ENCODE measurements at regions not wholly inside any gene's neighbourhood (a gene's known extent, or its start where the extent isn't known, plus 50 kb on each side); places are given as distances from the start of the nearest gene placed in this dataset.
"Not testable (repeated sequence)": the region's sequence is repeated elsewhere in the genome, so short reads cannot be mapped to it uniquely, and the experiment has no call there.

DNA sequence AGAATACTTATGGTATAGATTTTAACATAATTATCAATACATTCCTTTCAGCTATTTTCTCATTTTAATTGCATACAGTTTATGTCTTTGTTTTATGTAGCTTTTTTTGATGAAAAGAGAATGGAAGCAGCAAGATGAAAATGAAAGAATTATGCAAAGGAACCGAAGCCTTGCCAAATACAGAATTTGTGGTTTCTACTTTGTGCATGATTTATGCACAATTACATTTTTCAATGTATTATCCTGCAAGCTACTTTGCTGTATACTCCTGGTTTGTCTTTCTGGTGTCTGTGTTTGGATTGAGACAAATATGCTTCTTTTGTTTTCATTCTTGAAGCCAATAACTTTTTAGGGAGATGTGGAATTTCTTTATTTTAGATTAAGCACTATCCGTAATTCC is 1642.6 kb upstream of the CELF4 start:
- no peak for DNase-seq

DNA sequence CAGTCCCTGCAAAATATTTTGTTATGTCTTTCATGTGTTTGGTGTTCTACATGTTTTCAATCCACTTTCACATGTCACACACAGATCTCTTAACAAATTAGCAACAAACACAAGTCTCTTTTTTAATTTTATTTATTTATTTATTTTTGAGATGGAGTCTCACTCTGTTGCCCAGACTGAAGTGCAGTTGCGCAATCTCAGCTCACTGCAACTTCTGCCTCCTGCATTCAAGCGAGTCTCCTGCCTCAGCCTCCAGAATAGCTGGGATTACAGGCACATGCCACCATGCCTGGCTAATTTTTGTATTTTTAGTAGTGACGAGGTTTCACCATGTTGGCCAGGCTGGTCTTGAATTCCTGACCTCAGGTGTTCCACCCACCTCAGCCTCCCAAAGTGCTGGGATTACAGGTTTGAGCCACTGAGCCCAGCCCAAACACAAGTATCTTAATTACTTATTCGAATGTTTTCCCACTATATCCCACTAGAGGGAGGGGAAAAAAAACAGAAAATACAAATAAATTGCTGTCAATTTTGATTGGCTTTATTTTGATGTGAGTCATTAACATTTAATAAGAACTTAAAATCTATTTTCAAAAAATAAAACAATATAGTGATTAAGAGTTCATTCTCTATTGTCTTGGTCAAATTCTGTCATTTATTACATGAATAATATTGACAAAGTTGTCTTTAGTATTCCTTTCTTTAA is 1641.0 kb upstream of the CELF4 start:
- not testable (repeated sequence) for DNase-seq

DNA sequence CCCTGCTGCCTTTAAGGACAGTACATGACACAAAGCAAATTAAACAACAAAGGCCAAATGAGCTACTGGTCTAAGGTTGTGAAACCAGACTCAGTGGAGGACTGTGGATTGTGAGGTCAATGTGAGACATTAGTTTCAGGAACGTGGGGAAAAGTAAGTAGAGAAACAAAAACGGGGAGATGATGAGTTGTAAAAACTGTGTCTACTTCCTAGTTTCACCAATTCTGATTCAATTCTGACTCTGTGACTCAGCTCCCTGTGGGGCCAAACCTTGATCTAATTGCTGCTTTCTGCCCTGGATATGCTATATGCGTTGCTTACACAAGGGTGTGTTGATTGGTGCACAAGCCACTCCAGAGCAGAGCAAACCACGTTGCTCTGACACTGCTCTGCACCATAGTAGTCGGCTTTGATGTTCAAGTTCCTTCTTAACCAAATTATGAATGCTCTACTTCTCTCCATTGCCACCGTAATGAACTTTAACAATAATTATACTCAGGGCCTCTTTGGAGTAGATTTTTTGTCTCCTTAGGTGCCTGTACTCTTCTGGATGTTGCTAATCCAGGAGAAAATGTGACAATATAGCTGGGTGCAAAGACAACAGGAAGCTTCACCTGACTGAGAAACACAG is 1640.1 kb upstream of the CELF4 start:
- DNase-seq, result no peak

DNA sequence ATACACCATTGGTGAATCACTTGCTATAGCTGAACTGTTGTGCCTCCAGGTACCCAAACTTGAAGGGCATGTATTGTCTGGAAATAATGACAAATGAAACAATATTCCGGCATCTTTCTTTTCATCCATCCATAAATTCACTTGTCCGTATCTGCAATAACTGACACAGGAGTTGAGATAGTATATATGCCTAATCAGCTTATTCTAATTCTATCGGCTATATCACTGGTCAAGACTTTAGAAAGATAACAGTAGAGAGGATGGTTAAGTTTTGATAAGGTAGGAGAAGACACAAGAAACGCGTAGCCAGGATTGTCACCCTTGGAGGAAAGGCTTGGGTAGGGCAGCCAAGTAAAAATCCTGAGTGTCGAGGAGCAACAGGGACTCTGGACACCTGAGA is 1634.6 kb upstream of the CELF4 start:
- DNase-seq, result no peak

DNA sequence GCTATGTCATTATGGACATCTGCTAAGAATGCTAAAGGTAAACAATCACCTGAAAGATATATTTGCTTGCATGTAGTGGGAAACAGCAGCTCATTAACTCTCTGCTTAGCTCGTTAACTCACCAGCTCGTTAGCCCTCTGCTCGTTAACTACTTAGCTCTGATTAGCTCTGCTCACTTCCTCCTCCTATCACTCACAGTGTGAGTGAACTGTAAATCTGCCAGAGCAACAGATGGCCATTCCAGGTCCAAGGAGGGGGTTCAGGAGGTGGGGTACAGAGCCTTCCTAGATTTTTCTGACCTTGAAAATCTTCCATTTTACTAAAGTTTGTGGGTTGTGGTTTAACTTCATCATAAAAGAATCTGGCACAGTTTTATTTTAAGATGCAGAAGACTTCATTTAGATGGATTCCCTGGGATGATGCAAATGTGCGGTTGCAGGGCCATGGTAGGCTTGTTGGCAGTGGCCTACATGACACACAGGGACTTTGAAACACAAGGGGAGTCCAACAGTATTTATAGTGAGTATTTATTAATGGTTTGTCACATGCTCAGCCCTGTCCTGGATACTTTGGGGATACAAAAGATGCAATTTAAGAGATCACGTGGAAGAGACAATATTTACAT is 1633.7 kb upstream of the CELF4 start:
- DNase-seq, result no peak

DNA sequence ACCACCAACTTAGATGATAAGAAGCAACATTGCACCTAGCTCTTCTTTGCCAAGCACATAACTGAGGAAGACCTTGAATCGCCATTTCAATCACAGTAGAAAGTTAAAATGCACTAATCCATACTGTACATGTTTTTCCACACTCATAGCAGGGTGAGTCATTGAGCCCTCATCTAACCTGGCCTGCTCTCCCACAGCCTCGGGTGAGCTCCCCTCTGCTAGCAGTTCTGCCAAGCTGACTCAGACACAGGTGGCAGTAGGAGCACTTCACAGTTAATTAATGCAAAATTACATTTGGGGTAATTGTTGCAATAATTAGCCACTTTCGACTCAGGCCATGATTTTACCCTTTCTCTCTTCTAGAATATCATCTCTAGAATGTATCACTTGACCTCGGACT is 1632.8 kb upstream of the CELF4 start:
- DNase-seq, result peak; percentile 15

DNA sequence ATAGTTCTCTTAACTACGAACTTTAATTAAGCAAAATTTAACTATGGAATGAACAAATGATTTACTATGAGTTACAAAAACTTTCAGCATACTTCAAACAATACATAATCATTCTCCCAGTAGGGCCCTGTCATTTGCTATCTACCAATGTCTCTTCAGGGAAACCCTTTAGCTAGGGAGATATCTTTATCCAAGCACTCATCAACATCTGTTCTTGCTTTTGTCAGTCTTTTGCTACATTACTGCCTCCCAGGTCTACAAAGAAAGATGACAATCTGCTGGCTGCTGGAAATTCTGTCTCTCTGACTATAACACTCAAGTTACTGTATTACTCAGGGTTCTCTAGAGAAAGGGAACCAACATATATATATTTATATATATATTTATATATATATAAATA is 1626.3 kb upstream of the CELF4 start:
- DNase-seq, result no peak

DNA sequence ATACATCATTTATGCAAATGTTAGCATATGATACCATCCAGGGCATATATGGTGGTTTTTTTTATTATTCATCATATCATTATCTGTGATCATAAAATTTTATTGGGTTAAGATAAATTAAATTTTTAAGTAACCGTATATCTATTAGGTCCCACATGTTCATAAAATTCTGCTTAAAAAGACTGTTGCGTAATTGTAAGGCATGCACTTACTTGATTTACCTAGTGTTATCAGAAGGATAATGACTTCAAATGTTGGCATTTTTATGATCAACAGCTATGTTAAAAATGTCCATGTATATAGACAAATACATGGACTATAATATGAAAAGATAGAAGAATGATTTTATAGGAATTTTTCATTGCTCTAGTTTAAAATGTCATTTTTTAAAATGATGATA is 1625.5 kb upstream of the CELF4 start:
- no peak for DNase-seq

DNA sequence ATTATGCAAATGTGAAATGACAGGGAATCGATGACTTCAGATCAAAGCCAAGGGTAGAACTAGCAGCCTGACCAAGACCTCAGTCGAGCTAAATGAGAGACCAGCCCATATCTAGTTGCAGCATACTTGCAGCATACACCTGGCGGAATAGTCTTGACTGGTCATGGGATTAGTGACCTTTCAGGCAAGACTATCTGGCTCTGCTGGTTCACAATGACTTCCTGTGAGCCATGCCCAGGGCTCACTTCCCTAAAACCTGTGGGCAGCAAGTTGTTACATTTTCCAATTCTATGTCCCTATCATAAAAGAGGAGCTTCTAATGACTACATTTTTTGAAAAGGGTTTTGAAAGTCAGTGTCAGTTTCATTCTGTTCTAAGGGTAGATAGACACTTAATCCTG is 1624.9 kb upstream of the CELF4 start:
- no peak for DNase-seq

DNA sequence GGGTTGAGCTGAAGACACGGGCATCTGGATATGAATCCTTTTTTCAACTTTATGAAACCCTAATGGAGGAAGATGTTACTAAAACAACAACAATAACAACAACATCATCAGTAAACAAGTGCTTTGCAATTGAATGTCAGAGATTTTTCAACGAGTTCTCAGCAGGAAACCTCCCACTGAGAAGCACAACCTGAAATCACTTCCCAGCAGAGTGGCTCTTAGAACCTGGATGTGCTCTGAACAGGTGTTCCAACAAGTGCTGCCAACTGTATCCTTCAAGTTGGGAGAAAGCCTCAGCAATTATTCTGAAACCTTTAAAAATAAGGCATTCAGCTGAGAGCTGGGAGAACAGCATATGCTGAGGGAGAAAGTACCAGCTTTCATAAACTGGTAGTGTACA is 1622.7 kb upstream of the CELF4 start:
- DNase-seq, result peak; percentile 47

DNA sequence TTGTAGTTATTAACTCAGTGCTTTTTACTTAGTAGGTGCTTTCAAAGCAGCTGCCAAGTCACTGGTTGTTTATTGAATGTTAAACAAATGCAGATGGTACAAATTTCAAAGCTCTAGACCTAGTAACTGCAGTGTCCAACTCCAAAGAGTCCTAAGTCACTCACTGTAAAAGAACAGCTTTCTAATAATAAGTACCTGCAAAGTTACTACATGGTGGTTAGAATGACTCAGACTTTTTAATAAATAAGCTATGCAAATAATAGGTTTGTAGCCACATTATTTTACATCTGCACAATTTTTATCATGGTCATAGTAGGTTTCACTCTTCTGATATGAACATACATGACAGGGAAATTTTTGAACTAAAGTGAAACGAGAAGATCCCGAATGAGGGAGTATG is 1620.4 kb upstream of the CELF4 start:
- no peak for DNase-seq

DNA sequence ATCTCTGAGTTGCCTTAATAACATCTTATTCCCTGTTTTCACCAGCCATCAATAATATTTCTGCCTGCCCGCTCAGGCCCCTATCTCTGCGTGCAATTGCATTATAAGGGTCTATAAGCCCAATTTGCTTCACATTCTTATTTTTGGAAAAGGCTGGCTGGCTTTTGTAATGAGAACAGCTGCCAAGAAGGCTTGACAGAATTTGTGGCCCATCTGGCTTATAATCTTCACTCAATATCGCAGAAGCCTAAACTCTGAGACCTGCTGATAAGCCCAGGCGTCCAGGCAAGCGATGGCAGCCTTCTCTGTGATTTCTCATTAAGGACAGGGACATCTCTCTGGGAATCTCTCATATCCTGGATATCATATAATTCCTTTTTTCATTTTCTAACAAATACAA is 1618.6 kb upstream of the CELF4 start:
- DNase-seq, result no peak

DNA sequence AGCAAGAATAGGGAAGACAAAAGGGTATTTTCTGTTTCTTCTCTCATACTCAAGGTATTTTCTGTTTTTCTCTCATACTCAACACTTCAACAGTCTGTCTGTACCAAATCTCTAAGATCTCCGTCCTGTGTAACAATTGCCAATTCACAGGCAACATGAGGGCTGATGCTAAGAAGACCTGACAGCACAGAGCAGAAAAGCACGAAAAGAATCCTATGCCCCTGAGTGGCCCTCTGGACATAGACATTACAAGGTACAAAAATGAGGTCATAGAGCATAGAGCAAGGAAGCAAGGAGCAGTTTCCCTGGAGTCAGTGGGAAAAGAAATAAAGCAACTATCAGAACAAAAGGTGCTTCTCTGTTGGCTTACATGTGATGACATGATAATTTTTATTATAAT is 1612.6 kb upstream of the CELF4 start:
- DNase-seq, result no peak

DNA sequence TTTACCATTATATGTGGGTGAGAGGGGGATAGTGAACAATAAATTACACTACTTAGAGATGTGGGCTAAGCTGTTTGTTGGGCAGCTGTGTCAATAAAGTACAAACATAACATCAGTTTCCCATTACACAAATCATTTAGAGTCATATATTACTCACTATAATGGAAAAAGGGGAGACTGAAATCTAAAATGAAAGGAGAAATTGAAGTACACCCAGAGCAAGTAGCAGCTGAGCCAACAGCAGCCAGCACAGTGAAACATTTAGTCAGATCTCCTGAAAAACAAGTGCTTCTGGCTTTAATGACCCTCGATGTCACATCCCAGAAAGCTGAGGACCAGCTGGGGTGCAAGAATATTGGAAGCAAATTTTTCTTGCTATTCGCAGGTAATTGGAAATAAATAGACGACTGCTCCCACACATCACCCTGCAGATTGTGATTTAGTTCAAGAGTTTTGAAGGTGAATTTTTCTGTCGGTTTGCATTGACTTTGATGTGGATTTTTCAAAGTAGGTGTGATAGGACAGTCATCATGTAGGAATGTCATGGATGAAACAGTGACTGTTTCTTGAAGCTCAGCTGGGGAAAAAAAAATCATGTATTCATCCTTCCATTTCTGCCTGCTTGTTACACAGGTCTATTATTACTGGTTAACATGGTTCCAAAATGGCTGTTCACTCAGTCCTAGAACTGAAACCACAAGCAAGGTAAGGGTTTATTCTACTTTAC is 1607.3 kb upstream of the CELF4 start:
- peak; percentile 90 for DNase-seq

DNA sequence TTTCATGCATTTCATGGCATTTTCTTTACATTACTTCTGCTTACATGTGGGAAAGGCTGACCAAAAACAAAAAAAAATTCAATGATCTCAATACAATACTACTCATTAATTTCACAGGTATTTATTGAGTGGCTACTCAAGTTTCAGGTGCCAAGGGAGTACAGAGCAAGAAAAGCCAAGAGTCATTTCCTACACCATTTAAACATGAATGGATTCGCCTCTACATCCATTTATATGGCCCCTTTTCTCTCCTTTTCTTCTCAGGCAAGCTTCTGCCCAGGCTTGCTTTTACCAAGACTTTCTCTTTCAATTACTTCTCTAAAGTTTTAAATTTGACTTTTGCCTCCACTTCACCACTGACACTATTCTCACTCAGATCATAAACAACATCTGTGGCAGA is 1603.1 kb upstream of the CELF4 start:
- no peak for DNase-seq

DNA sequence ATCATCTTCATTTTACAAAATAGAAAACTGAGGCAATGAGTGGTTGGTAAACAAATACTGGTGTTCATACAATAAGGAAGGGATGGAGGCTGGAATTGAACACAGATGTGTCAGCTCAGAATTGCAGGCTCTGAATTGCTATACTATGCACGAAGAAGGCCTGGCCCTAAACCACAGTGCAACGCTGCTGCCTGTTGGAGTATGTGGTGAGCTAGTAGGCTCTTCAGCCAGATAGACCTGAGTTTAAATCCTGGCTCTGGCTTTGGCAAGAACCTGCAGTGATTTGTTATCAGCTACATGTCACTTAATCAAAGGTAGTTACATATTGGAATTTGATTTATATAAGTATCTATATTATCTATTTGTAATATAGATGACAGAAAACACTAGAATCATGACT is 1602.4 kb upstream of the CELF4 start:
- DNase-seq, result no peak

DNA sequence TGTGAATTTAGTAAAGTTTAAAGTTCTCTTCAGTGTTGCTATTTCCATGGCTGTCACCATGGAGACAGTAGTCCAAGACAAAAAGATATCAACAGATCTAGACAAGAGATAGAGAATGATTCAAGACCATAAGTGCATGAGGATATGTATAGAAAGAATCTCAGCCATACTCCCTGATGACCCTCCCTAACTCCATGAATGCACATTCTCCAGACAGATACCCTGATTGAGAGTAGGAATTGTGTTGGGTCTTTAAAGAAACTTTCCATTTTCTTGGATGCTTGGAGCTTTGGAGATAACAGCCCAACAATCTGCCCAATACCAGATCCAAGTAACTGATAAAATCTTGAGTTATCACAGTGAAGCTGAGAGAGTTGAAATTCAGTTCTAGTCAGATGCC is 1601.2 kb upstream of the CELF4 start:
- no peak for DNase-seq

DNA sequence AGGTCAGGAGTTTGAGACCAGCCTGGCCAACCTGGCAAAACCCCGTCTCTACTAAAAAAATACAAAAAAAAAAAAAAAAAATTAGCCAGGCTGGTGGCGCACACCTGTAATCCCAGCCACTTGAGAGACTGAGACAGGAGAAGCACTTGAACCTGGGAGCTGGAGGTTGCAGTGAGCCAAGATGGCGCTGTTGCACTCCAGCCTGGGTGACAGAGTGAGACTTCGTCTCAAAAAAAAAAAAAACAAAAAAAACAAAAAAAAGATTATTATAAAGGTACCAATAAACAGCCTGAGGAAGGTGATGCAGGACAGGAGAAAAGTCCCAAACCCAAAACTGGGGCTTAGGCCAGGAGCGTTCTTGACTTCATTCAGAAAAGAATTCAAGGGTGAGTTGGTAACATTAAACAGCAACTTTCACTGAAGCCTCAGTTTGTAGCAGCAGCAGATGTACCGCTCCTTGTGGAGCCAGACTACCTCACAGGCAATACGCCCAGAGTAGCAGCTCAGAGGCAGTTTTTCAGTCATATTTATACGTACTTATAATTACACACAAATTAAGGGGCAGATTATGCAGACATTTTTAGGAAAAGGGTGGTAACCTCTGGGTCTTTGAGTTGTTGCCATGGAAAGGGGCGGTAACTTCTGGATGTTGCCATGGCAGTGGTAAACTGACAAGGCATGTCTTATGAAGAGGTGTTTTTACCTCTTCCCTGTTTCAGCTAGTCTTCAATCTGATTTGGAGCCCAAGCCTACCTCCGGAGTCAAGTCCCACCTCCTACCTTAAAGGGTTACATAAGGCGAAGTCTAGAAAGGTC is 1596.6 kb upstream of the CELF4 start:
- DNase-seq, result no peak

DNA sequence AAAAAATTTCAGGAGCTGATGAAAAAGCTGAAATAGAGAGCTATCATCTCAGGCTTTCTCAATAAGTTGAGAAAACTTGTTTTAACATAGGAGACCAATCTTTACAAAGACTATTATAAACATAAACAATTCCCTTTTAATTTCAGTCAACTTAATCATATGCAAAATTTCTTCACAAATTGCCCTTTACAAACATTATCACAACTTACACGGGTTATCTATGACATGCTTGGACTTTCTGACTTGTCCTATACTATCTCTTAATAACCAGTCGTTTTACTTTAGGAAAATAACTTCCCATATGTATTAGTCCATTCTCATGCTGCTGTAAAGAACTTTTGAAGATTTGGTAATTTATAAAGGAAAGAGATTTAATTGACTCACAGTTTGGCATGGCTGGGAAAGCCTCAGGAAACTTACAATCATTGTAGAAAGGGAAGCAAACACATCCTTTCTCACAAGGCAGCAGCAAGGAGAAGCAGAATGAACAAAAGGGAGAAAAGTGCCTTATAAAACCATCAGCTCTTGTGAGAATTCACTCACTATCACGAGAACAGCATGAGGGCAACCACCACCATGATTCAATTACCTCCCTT is 1583.7 kb upstream of the CELF4 start:
- peak; percentile 17 for DNase-seq

DNA sequence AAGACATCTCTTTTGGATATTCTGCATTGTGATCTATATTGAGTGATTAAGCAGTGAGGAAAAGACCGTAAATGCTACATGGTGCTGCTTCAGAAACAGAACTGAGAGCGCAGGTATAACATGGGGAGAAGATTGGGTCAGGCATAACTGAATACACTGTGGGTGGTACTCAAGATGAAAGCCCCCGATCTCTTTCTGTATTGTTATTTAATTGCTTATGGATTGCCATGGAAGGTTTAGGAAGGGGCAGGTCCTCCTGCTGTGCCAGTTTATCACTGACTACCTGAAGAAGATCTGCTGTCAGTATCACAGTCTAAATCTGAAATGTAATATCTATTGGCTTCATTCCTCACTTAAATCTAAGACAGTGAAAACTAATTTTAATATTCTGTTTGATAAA is 1568.7 kb upstream of the CELF4 start:
- DNase-seq, result no peak

DNA sequence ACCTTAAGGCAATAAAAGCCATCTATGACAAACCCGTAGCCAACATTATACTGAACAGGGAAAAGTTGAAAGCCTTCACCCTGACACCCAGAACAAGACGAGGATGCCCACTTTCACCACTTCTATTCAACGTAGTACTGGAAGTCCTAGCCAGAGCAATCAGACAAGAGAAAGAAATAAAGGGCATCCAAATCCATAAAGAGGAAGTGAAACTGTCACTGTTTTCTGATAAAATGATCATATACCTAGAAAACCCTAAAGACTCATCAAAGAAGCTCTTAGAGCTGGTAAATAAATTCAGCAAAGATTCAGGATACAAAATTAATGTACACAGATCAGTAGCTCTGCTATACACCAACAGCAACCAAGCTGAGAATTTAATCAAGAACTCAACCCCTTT is 1561.9 kb upstream of the CELF4 start:
- DNase-seq, result not testable (repeated sequence)

DNA sequence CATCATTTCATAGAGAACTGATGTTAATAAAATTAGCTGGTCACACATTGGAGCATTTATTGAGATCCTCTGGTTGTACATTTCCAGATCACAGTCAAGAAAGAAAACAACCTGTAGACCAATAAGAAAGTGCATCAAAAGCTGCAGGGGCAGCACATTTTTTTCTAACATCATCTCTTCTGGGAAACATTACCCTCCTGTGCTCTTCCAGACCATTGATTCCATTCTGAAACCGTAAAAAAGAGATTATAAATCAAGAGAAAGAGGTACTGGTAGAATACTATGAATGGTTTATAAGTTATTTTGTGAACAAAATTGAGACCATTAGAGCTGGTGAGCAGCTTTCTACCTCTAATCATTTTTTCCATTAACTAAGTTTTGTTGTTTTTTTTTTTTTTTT is 1548.2 kb upstream of the CELF4 start:
- DNase-seq, result no peak

DNA sequence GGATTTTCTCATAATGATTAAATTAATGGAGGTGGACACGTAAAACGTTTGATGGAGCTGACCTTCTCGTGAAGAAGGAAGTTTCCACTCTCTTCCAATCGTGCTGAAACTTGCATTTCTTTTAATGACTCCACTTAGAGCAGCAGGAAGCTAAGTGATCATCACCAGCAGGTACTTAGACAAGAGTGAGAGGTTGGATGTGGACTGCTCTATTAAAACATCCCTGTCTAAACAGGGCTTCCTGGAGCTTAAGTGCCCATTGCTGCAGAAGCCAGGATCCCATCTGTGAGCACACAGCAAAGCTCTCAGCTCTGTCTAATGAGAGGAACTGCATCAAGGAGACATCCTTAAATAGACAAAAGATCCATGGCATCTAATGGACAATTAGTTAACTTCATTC is 1539.5 kb upstream of the CELF4 start:
- DNase-seq, result peak; percentile 78

All from NCI-H146 (cell line).